Hypothalamus (tissue), 51 donors: ENCODE measurements at regions not wholly inside any gene's neighbourhood (a gene's known extent, or its start where the extent isn't known, plus 50 kb on each side); places are given as distances from the start of the nearest gene placed in this dataset.
"Not testable (repeated sequence)": the region's sequence is repeated elsewhere in the genome, so short reads cannot be mapped to it uniquely, and the experiment has no call there.

Source experiments
- DNase-seq, 51 donors: peaks; one replicate each; lab custom pipeline; 2025; lab: John Stamatoyannopoulos, UW

GRCh38 chr5:158054223-158055110 is 195.5 kb upstream of the CLINT1 start:
- DNase-seq = no peak

GRCh38 chr5:158051036-158051435 is 192.1 kb upstream of the CLINT1 start:
- DNase-seq = no peak

- no peak for DNase-seq
These were observed 191.5 kb upstream of the CLINT1 start for GRCh38 chr5:158050421-158050820.

GRCh38 chr5:158049459-158049858 is 190.5 kb upstream of the CLINT1 start:
- DNase-seq = no peak

- no peak for DNase-seq
These were observed 186.8 kb upstream of the CLINT1 start for GRCh38 chr5:158045696-158046095.

GRCh38 chr5:158039911-158040347 is 181.0 kb upstream of the CLINT1 start:
- no peak for DNase-seq

GRCh38 chr5:158039441-158039840 is 180.5 kb upstream of the CLINT1 start:
- DNase-seq = no peak

GRCh38 chr5:158036983-158037595 is 178.1 kb upstream of the CLINT1 start:
- DNase-seq = not testable (repeated sequence)

- not testable (repeated sequence) for DNase-seq
These were observed 175.6 kb upstream of the CLINT1 start for GRCh38 chr5:158034586-158034985.

- DNase-seq = no peak
These were observed 174.8 kb upstream of the CLINT1 start for GRCh38 chr5:158033724-158034123.

GRCh38 chr5:158033076-158033475 is 174.1 kb upstream of the CLINT1 start:
- DNase-seq = no peak

- DNase-seq = peak in 1 of 51 donors; percentile 4
These were observed 173.3 kb upstream of the CLINT1 start for GRCh38 chr5:158032246-158032645.

- DNase-seq = no peak
These were observed 169.1 kb upstream of the CLINT1 start for GRCh38 chr5:158027806-158028775.

GRCh38 chr5:158026304-158027031 is 167.5 kb upstream of the CLINT1 start:
- DNase-seq = peak in 6 of 51 donors; percentile 2 to 18 (median 12)

- DNase-seq = no peak
These were observed 164.3 kb upstream of the CLINT1 start for GRCh38 chr5:158023266-158023665.

GRCh38 chr5:158022837-158023236 is 163.9 kb upstream of the CLINT1 start:
- no peak for DNase-seq

GRCh38 chr5:158022393-158022792 is 163.4 kb upstream of the CLINT1 start:
- DNase-seq = no peak

GRCh38 chr5:158020555-158021418 is 161.8 kb upstream of the CLINT1 start:
- DNase-seq = no peak

GRCh38 chr5:158017469-158017868 is 158.5 kb upstream of the CLINT1 start:
- DNase-seq = no peak
